ENCODE measurements at regions not wholly inside any gene's neighbourhood (a gene's known extent, or its start where the extent isn't known, plus 50 kb on each side); places are given as distances from the start of the nearest gene placed in this dataset.

GRCh38 chr5:121319292-121319691, 532.4 kb upstream of the FTMT start:
- TF ChIP-seq, protein P1, sequence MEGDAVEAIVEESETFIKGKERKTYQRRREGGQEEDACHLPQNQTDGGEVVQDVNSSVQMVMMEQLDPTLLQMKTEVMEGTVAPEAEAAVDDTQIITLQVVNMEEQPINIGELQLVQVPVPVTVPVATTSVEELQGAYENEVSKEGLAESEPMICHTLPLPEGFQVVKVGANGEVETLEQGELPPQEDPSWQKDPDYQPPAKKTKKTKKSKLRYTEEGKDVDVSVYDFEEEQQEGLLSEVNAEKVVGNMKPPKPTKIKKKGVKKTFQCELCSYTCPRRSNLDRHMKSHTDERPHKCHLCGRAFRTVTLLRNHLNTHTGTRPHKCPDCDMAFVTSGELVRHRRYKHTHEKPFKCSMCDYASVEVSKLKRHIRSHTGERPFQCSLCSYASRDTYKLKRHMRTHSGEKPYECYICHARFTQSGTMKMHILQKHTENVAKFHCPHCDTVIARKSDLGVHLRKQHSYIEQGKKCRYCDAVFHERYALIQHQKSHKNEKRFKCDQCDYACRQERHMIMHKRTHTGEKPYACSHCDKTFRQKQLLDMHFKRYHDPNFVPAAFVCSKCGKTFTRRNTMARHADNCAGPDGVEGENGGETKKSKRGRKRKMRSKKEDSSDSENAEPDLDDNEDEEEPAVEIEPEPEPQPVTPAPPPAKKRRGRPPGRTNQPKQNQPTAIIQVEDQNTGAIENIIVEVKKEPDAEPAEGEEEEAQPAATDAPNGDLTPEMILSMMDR (IDR thresholded peaks at IDR 0.05) = no peak
- TF ChIP-seq EZH2 (IDR thresholded peaks at IDR 0.05; ENCODE audit: borderline replicate concordance, insufficient read depth, low read depth, low read length, poor library complexity, severe bottlenecking) = no peak

Measured in B cell (primary cell).